HL-60 (cell line): ENCODE measurements at regions not wholly inside any gene's neighbourhood (a gene's known extent, or its start where the extent isn't known, plus 50 kb on each side); places are given as distances from the start of the nearest gene placed in this dataset.

Source experiments
- CTCF ChIP-seq: IDR thresholded peaks from one replicate; pipeline ENCODE4 v1.5.1; 2011; ENCODE audit warnings: low read length, control low read depth, inconsistent platforms; ENCODE audit not compliant: insufficient read depth
- GABPA ChIP-seq: IDR thresholded peaks from 2 replicates; pipeline ENCODE4 v1.6.1; 2012; ENCODE audit warnings: low read depth

DNA sequence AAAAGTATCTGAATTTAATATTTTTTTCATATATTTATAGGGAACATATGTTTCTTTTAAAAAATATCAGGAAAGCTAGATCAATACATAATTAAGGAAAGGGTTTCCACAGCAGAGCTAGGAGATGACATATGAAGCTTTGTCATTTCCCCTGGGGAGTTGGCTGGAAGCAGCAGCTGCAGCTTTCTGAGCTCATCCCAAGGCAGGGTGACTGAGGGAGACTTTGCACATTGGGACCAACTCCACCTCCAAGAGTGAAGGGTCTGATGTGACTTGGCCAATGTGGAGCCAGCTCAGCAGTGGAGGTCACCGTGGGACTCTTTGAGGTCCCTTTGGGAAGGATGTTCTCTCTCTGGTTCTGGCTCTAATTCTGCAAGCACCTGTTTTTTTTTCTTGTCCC is 315.1 kb downstream of the RDH14 start:
- TF ChIP-seq CTCF (no peak), GABPA (no peak)
